ENCODE measurements at regions not wholly inside any gene's neighbourhood (a gene's known extent, or its start where the extent isn't known, plus 50 kb on each side); places are given as distances from the start of the nearest gene placed in this dataset.

- no peak for DNase-seq (ENCODE audit: low read depth)
- TF ChIP-seq CTCF (IDR thresholded peaks at IDR 0.05; ENCODE audit: low read depth, low read length, missing control alignments) = no peak
- no peak overlapping the region for H3K4me3 ChIP-seq (ENCODE audit: low read depth, low read length)
Observed at GRCh38 chr3:117580806-117581205, 871.2 kb downstream of the TUSC7 start.

GRCh38 chr3:117586161-117586560 is 876.6 kb downstream of the TUSC7 start:
- no peak for DNase-seq (ENCODE audit: low read depth)
- no peak overlapping the region for H3K4me3 ChIP-seq (ENCODE audit: low read depth, low read length)
- TF ChIP-seq CTCF (IDR thresholded peaks at IDR 0.05; ENCODE audit: low read depth, low read length, missing control alignments) = no peak

DNA sequence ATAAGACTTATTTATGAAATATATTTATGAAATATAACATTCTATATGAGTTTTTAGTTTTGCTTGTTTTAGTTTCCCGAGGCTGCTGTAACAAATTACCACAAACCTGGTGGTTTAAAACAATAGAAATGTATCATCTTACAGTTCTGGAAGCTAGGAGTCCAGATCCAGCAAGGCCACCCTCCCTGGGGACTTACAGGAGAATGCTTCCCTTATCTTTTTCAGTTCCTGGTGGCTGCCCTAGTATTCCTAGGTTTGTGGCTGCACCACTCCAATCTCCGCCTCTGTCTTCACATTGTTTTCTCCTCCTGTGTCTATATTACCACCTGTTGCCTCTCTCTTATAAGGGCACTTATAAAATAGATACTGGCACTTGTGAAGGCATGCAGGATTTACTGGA is 877.8 kb downstream of the TUSC7 start:
- no peak for TF ChIP-seq CTCF (IDR thresholded peaks at IDR 0.05; ENCODE audit: low read depth, low read length, missing control alignments)
- no peak for DNase-seq (ENCODE audit: low read depth)
- no peak overlapping the region for H3K4me3 ChIP-seq (ENCODE audit: low read depth, low read length)

DNA sequence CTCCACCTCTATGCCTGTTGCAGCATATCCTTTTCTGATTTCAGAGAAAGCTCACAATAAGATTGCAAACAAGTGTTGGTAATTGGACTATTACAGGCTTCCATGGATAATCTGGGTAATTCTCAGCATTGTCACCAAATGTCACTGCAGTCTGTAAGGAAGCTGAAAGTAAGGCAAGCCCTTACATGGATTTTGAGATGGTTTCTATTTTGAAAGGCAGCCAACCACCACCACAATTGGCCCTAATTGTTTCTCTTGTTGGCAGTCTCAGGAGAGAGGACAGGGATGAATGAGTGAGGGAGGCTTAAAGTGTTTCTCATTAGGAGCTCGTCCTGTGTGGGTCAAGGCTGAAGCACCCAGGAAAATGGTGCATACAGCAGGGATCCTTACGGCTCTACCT is 879.9 kb downstream of the TUSC7 start:
- no peak for TF ChIP-seq CTCF (IDR thresholded peaks at IDR 0.05; ENCODE audit: low read depth, low read length, missing control alignments)
- no peak for DNase-seq (ENCODE audit: low read depth)
- H3K4me3 ChIP-seq (ENCODE audit: low read depth, low read length) = no peak overlapping the region

GRCh38 chr3:117595615-117596014 is 886.0 kb downstream of the TUSC7 start:
- no peak for TF ChIP-seq CTCF (IDR thresholded peaks at IDR 0.05; ENCODE audit: low read depth, low read length, missing control alignments)
- H3K4me3 ChIP-seq (ENCODE audit: low read depth, low read length) = no peak overlapping the region
- no peak for DNase-seq (ENCODE audit: low read depth)

GRCh38 chr3:117596503-117596902 is 886.9 kb downstream of the TUSC7 start:
- no peak overlapping the region for H3K4me3 ChIP-seq (ENCODE audit: low read depth, low read length)
- no peak for TF ChIP-seq CTCF (IDR thresholded peaks at IDR 0.05; ENCODE audit: low read depth, low read length, missing control alignments)
- DNase-seq (ENCODE audit: low read depth) = no peak

DNA sequence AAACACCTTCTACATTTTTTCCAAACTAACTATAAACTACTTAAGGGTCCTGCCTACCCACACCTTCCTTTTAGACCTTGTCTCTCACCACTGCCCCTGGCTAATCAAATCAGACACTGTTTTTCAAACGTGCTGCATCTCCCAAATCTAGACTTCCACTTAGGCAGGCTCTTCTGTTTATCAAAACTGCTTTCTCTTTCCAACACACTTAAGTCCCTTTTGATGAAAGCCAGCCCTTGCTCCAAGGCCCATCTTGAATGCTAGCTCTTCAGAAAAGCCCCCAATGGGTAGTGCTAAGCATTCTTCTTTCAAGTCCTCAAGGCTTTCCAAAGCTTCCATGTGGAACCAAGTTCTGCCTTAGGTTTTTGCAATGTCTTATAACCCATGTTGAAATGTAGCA is 888.3 kb downstream of the TUSC7 start:
- TF ChIP-seq CTCF (IDR thresholded peaks at IDR 0.05; ENCODE audit: low read depth, low read length, missing control alignments) = no peak
- DNase-seq (ENCODE audit: low read depth) = no peak

More for the DNA sequence above, 888.3 kb downstream of the TUSC7 start:
- no peak overlapping the region for H3K4me3 ChIP-seq (ENCODE audit: low read depth, low read length)

All from GM12864 (cell line).